ENCODE measurements at regions not wholly inside any gene's neighbourhood (a gene's known extent, or its start where the extent isn't known, plus 50 kb on each side); places are given as distances from the start of the nearest gene placed in this dataset.
A peak's percentile ranks its signal among the peaks of the same experiment; 100 is the strongest.

- TF ChIP-seq, protein P1, sequence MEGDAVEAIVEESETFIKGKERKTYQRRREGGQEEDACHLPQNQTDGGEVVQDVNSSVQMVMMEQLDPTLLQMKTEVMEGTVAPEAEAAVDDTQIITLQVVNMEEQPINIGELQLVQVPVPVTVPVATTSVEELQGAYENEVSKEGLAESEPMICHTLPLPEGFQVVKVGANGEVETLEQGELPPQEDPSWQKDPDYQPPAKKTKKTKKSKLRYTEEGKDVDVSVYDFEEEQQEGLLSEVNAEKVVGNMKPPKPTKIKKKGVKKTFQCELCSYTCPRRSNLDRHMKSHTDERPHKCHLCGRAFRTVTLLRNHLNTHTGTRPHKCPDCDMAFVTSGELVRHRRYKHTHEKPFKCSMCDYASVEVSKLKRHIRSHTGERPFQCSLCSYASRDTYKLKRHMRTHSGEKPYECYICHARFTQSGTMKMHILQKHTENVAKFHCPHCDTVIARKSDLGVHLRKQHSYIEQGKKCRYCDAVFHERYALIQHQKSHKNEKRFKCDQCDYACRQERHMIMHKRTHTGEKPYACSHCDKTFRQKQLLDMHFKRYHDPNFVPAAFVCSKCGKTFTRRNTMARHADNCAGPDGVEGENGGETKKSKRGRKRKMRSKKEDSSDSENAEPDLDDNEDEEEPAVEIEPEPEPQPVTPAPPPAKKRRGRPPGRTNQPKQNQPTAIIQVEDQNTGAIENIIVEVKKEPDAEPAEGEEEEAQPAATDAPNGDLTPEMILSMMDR (IDR thresholded peaks at IDR 0.05; ENCODE audit: borderline replicate concordance) = no peak
- H3K9me3 ChIP-seq (replicated peaks) = no peaks in the 10 kb centered on the region
- H3K27ac ChIP-seq (replicated peaks) = no peak overlapping the region
- H3K4me1 ChIP-seq = peaks cover 15% of the 10 kb centered on the region
- DNase-seq = no peak
- intact Hi-C loops (cut with micrococcal nuclease) = no loop called here
- no peaks in the 10 kb centered on the region for H3K36me3 ChIP-seq
- H3K27me3 ChIP-seq (ENCODE audit: low read depth) = no peaks in the 10 kb centered on the region
- H3K4me3 ChIP-seq = no peak overlapping the region
These were observed 131.9 kb upstream of the FUT8 start for GRCh38 chr14:65280653-65281052.

DNA sequence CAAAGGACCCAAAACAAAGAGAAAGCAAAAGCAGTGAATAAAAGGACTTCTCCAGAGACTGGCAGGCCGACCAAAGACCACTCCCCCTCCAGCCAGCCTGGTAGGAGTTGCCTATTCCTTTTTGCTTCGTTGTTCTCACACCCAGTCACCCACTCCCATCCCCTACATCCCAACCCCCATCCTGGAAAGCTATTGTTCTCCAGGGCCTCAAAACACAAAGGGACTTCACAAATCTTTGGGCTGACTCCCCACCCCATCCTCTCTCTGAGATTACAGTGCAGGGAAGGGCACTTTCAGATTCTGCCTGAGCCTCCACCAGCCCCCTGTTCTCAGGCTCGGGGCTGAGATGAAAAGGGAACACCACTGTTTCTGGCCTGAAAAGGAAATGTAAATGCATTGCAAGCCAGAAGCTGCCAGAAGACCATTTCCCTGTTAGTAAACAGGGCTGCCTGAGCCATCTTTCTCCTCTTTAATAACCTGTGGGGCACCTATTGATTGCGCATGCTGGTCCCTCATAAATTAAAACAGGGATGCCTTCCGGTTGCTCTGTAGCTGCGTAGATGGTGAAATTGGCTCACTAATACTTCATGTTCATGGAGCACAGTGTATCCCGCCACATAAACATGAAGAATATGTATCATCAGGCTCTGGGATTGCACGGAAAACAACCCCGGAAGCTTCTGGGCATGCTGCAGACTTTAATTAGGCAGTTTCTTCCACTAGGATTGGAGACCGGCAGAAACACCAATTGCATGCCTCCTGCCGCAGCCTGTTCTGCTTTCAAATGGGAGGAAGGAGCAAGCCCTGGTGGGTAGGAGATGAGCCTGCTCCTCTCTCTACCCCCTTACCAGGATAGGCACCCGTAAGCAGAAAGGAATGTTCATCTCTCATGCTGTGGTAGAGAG is 130.3 kb upstream of the FUT8 start:
- Histone ChIP-seq H3K9me3 (replicated peaks) (no peaks in the 10 kb centered on the region), H3K36me3 (no peaks in the 10 kb centered on the region), H3K27ac (replicated peaks) (peak overlapping the region; percentile 61), H3K27me3 (ENCODE audit: low read depth) (no peaks in the 10 kb centered on the region), H3K4me3 (peak overlapping the region; percentile 49), H3K4me1 (peaks cover 15% of the 10 kb centered on the region)
- TF ChIP-seq, protein P1 (IDR thresholded peaks at IDR 0.05; ENCODE audit: borderline replicate concordance) = no peak
- DNase-seq = no peak
- intact Hi-C loops (cut with micrococcal nuclease) = no loop called here

- TF ChIP-seq, protein P1 (IDR thresholded peaks at IDR 0.05; ENCODE audit: borderline replicate concordance) = no peak
- H3K27me3 ChIP-seq (ENCODE audit: low read depth) = peaks cover under 1% of the 10 kb centered on the region
- H3K4me1 ChIP-seq = peaks cover 15% of the 10 kb centered on the region
- H3K4me3 ChIP-seq = peak overlapping the region; percentile 49
- DNase-seq = no peak
- H3K36me3 ChIP-seq = no peaks in the 10 kb centered on the region
- intact Hi-C loops (cut with micrococcal nuclease) = no loop called here
- no peaks in the 10 kb centered on the region for H3K9me3 ChIP-seq (replicated peaks)
- peak overlapping the region; percentile 61 for H3K27ac ChIP-seq (replicated peaks)
These were observed 129.7 kb upstream of the FUT8 start for GRCh38 chr14:65282896-65283253.

- Histone ChIP-seq H3K27ac (replicated peaks) (no peak overlapping the region), H3K4me1 (peaks cover 15% of the 10 kb centered on the region), H3K4me3 (no peak overlapping the region), H3K9me3 (replicated peaks) (no peaks in the 10 kb centered on the region), H3K36me3 (no peaks in the 10 kb centered on the region), H3K27me3 (ENCODE audit: low read depth) (peaks cover 8% of the 10 kb centered on the region)
- intact Hi-C loops (cut with micrococcal nuclease) = no loop called here
- no peak for DNase-seq
- TF ChIP-seq, protein P1 (IDR thresholded peaks at IDR 0.05; ENCODE audit: borderline replicate concordance) = no peak
These were observed 126.1 kb upstream of the FUT8 start for GRCh38 chr14:65286443-65286842.

- H3K36me3 ChIP-seq = no peaks in the 10 kb centered on the region
- H3K27ac ChIP-seq (replicated peaks) = peak overlapping the region; percentile 28
- DNase-seq = no peak
- H3K27me3 ChIP-seq (ENCODE audit: low read depth) = peaks cover 8% of the 10 kb centered on the region
- TF ChIP-seq, protein P1 (IDR thresholded peaks at IDR 0.05; ENCODE audit: borderline replicate concordance) = no peak
- H3K4me3 ChIP-seq = no peak overlapping the region
- intact Hi-C loops (cut with micrococcal nuclease) = no loop called here
- peaks cover 6% of the 10 kb centered on the region for H3K4me1 ChIP-seq
- H3K9me3 ChIP-seq (replicated peaks) = no peaks in the 10 kb centered on the region
These were observed 125.0 kb upstream of the FUT8 start for GRCh38 chr14:65287264-65288131.
